ENCODE measurements at regions not wholly inside any gene's neighbourhood (a gene's known extent, or its start where the extent isn't known, plus 50 kb on each side); places are given as distances from the start of the nearest gene placed in this dataset.
"Not testable (repeated sequence)": the region's sequence is repeated elsewhere in the genome, so short reads cannot be mapped to it uniquely, and the experiment has no call there.

GRCh38 chr16:29158785-29159184 lies 173.9 kb downstream of the LAT start:
- no peaks in the 10 kb centered on the region for H3K36me3 ChIP-seq
- H3K27me3 ChIP-seq, result no peaks in the 10 kb centered on the region
- intact Hi-C loops (cut with DNase I; ENCODE audit: low total_unique reads), result no loop called here
- H3K4me3 ChIP-seq, result no peak overlapping the region
- TF ChIP-seq POLR2AphosphoS5 (IDR thresholded peaks at IDR 0.05), result no peak
- TF ChIP-seq CTCF (IDR thresholded peaks at IDR 0.05), result no peak
- no peak for TF ChIP-seq POLR2A (IDR thresholded peaks at IDR 0.05)
- H3K9me3 ChIP-seq, result no peaks in the 10 kb centered on the region
- no peaks in the 10 kb centered on the region for H3K4me1 ChIP-seq
- DNase-seq (ENCODE audit: low spot score in 2 of 2), result no peak
- peak overlapping the region in 1 of 2 donors; percentile 94 for H3K27ac ChIP-seq

GRCh38 chr16:29158031-29158784 lies 173.4 kb downstream of the LAT start:
- DNase-seq (ENCODE audit: low spot score in 2 of 2); H3K27me3 ChIP-seq; intact Hi-C loops (cut with DNase I; ENCODE audit: low total_unique reads): not testable (repeated sequence)

GRCh38 chr16:29157051-29157923 lies 172.4 kb downstream of the LAT start:
- H3K9me3 ChIP-seq; H3K36me3 ChIP-seq; H3K27me3 ChIP-seq; H3K4me1 ChIP-seq; intact Hi-C loops (cut with DNase I; ENCODE audit: low total_unique reads): not testable (repeated sequence)
- Histone ChIP-seq H3K4me3 (peak overlapping the region in 1 of 3 donors; percentile 32), H3K27ac (peak overlapping the region; percentile 84 to 94)
- TF ChIP-seq POLR2AphosphoS5 (IDR thresholded peaks at IDR 0.05) (peak; percentile 48 to 65 (median 52)), CTCF (IDR thresholded peaks at IDR 0.05) (peak in 1 of 3 donors; percentile 22)
- DNase-seq (ENCODE audit: low spot score in 2 of 2), result peak in 1 of 2 donors; percentile 50

More at GRCh38 chr16:29158031-29158784, 173.4 kb downstream of the LAT start:
- H3K4me3 ChIP-seq, H3K36me3 ChIP-seq, H3K9me3 ChIP-seq, H3K4me1 ChIP-seq: not testable (repeated sequence)
- H3K27ac ChIP-seq, result peak overlapping the region; percentile 84 to 94

GRCh38 chr16:29156511-29156910 lies 171.7 kb downstream of the LAT start:
- no peak for DNase-seq (ENCODE audit: low spot score in 2 of 2)
- TF ChIP-seq POLR2A (IDR thresholded peaks at IDR 0.05) (no peak), CTCF (IDR thresholded peaks at IDR 0.05) (no peak), POLR2AphosphoS5 (IDR thresholded peaks at IDR 0.05) (no peak)
- no peak overlapping the region for H3K4me3 ChIP-seq
- no peaks in the 10 kb centered on the region for H3K36me3 ChIP-seq
- H3K4me1 ChIP-seq, result no peaks in the 10 kb centered on the region
- H3K27ac ChIP-seq, result peak overlapping the region; percentile 84 to 94
- intact Hi-C loops (cut with DNase I; ENCODE audit: low total_unique reads), result no loop called here
- H3K27me3 ChIP-seq, result no peaks in the 10 kb centered on the region
- no peaks in the 10 kb centered on the region for H3K9me3 ChIP-seq

GRCh38 chr16:29155866-29156200 lies 171.0 kb downstream of the LAT start:
- H3K4me3 ChIP-seq; H3K36me3 ChIP-seq; H3K9me3 ChIP-seq; H3K27me3 ChIP-seq; intact Hi-C loops (cut with DNase I; ENCODE audit: low total_unique reads); H3K4me1 ChIP-seq: not testable (repeated sequence)
- DNase-seq (ENCODE audit: low spot score in 2 of 2), result peak in 1 of 2 donors; percentile 10
- H3K27ac ChIP-seq, result peak overlapping the region; percentile 84 to 94

GRCh38 chr16:29155131-29155865 lies 170.4 kb downstream of the LAT start:
- peak in 1 of 2 donors; percentile 27 for DNase-seq (ENCODE audit: low spot score in 2 of 2)

More at GRCh38 chr16:29155131-29155865, 170.4 kb downstream of the LAT start:
- H3K27me3 ChIP-seq; H3K9me3 ChIP-seq; H3K36me3 ChIP-seq; H3K4me1 ChIP-seq; intact Hi-C loops (cut with DNase I; ENCODE audit: low total_unique reads); H3K4me3 ChIP-seq: not testable (repeated sequence)
- H3K27ac ChIP-seq, result peak overlapping the region; percentile 84 to 94

Measured in breast epithelium (tissue), 4 donors.